ENCODE measurements at regions not wholly inside any gene's neighbourhood (a gene's known extent, or its start where the extent isn't known, plus 50 kb on each side); places are given as distances from the start of the nearest gene placed in this dataset.

DNA sequence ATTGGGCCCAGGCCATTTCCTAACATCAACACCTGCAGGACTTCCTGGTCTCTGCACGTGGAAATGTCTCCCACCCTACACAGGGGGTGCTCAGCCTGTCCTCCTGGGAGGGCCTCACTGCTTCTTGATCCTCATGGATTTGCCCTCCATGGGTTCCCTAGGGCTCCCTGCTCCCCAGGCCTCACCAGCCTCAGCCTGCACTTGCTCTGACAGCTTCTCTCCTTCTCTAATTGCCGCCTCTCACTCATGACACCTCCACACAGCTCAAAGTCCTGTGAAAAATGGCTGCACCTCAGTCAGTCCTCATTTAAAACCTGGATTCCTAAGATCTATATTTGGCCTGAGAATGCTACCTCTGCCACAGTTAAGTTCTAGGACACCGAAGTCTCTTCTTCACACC is 130.6 kb downstream of the PXDC1 start:
- peaks cover 3% of the 10 kb centered on the region; the same call in 1 of the 2 replicates for H3K27me3 ChIP-seq (ENCODE audit: insufficient read depth)
- H3K4me3 Mint-ChIP-seq: no peak overlapping the region
- no peaks in the 10 kb centered on the region for H4K20me1 ChIP-seq (replicated peaks; ENCODE audit: insufficient read depth)
- H3K9me3 Mint-ChIP-seq: no peaks in the 10 kb centered on the region
- ATAC-seq (no peak), DNase-seq (ENCODE audit: low spot score) (no peak)
- H3K4me2 ChIP-seq: no peak overlapping the region
- peaks cover 25% of the 10 kb centered on the region for H3K4me1 Mint-ChIP-seq
- H3K9me2 ChIP-seq (ENCODE audit: insufficient read depth): peaks cover 6% of the 10 kb centered on the region; the same call in 1 of the 2 replicates
- peaks cover 15% of the 10 kb centered on the region for H3K27me3 Mint-ChIP-seq (ENCODE audit: insufficient read depth, low read depth, poor library complexity)
- H3F3A ChIP-seq (replicated peaks; ENCODE audit: low read depth): no peaks in the 10 kb centered on the region; the same call in 1 of the 2 replicates
- H3K36me3 ChIP-seq (ENCODE audit: insufficient read depth): no peaks in the 10 kb centered on the region
- H3K27ac ChIP-seq (ENCODE audit: low read depth): no peak overlapping the region
- peaks cover 19% of the 10 kb centered on the region for H3K4me1 ChIP-seq (ENCODE audit: insufficient read depth)
- no peak for TF ChIP-seq CREB1 (CRISPR knock-in tag; IDR thresholded peaks at IDR 0.05; ENCODE audit: low read depth)
- H3K79me2 ChIP-seq (replicated peaks; ENCODE audit: insufficient read depth): no peaks in the 10 kb centered on the region
- no peak overlapping the region for H3K4me3 ChIP-seq
- H3K36me3 Mint-ChIP-seq (ENCODE audit: low read depth): no peaks in the 10 kb centered on the region
- no peak overlapping the region for H2AFZ ChIP-seq
- no peak overlapping the region for H3K27ac Mint-ChIP-seq

DNA sequence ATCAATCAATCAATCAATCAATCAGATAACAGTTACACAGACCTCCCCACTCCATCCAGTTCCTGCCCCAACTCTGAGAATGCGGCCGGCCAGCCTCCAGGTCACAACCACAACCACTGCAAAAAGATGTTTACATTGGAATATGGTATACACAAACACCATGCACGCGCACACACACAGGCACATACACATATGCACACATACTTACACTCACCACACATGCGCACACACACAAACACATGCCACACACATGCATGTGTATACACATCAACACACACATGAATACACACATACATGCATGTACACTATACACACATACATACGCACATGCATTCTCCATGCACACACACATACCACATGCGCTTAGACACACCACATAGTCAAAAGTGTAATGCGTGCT is 131.1 kb downstream of the PXDC1 start:
- ATAC-seq (no peak), DNase-seq (ENCODE audit: low spot score) (no peak)
- no peak overlapping the region for H3K4me2 ChIP-seq
- H3K9me3 Mint-ChIP-seq: no peaks in the 10 kb centered on the region
- H3K4me1 Mint-ChIP-seq: peaks cover 20% of the 10 kb centered on the region
- no peak overlapping the region for H3K27ac ChIP-seq (ENCODE audit: low read depth)
- H3K36me3 Mint-ChIP-seq (ENCODE audit: low read depth): no peaks in the 10 kb centered on the region
- peaks cover 15% of the 10 kb centered on the region for H3K27me3 Mint-ChIP-seq (ENCODE audit: insufficient read depth, low read depth, poor library complexity)
- no peaks in the 10 kb centered on the region; the same call in 1 of the 2 replicates for H3F3A ChIP-seq (replicated peaks; ENCODE audit: low read depth)
- TF ChIP-seq POLR2AphosphoS5 (IDR thresholded peaks at IDR 0.05; ENCODE audit: low read depth) (no peak), CTCF (conservative IDR thresholded peaks at IDR 0.05; ENCODE audit: low read depth in 2 of 2) (no peak), ZNF331 (CRISPR knock-in tag; IDR thresholded peaks at IDR 0.05; ENCODE audit: low read depth) (no peak), JUNB (IDR thresholded peaks at IDR 0.05; ENCODE audit: unreplicated experiment) (no peak), NANOG (IDR thresholded peaks at IDR 0.05; ENCODE audit: borderline replicate concordance) (no peak), ETS1 (IDR thresholded peaks at IDR 0.05) (no peak), CREB1 (CRISPR knock-in tag; IDR thresholded peaks at IDR 0.05; ENCODE audit: low read depth) (no peak)
- TF ChIP-seq, protein P1, sequence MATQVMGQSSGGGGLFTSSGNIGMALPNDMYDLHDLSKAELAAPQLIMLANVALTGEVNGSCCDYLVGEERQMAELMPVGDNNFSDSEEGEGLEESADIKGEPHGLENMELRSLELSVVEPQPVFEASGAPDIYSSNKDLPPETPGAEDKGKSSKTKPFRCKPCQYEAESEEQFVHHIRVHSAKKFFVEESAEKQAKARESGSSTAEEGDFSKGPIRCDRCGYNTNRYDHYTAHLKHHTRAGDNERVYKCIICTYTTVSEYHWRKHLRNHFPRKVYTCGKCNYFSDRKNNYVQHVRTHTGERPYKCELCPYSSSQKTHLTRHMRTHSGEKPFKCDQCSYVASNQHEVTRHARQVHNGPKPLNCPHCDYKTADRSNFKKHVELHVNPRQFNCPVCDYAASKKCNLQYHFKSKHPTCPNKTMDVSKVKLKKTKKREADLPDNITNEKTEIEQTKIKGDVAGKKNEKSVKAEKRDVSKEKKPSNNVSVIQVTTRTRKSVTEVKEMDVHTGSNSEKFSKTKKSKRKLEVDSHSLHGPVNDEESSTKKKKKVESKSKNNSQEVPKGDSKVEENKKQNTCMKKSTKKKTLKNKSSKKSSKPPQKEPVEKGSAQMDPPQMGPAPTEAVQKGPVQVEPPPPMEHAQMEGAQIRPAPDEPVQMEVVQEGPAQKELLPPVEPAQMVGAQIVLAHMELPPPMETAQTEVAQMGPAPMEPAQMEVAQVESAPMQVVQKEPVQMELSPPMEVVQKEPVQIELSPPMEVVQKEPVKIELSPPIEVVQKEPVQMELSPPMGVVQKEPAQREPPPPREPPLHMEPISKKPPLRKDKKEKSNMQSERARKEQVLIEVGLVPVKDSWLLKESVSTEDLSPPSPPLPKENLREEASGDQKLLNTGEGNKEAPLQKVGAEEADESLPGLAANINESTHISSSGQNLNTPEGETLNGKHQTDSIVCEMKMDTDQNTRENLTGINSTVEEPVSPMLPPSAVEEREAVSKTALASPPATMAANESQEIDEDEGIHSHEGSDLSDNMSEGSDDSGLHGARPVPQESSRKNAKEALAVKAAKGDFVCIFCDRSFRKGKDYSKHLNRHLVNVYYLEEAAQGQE (IDR thresholded peaks at IDR 0.05; ENCODE audit: unreplicated experiment): no peak
- no peaks in the 10 kb centered on the region for H3K36me3 ChIP-seq (ENCODE audit: insufficient read depth)
- no peak overlapping the region for H3K4me3 Mint-ChIP-seq
- H4K20me1 ChIP-seq (replicated peaks; ENCODE audit: insufficient read depth): no peaks in the 10 kb centered on the region
- peaks cover 17% of the 10 kb centered on the region for H3K4me1 ChIP-seq (ENCODE audit: insufficient read depth)
- no peak overlapping the region for H2AFZ ChIP-seq
- no peaks in the 10 kb centered on the region for H3K79me2 ChIP-seq (replicated peaks; ENCODE audit: insufficient read depth)
- peaks cover 3% of the 10 kb centered on the region; the same call in 1 of the 2 replicates for H3K27me3 ChIP-seq (ENCODE audit: insufficient read depth)
- H3K27ac Mint-ChIP-seq: no peak overlapping the region
- no peak overlapping the region for H3K4me3 ChIP-seq
- peaks cover 6% of the 10 kb centered on the region; the same call in 1 of the 2 replicates for H3K9me2 ChIP-seq (ENCODE audit: insufficient read depth)
